Trophoblast cell (in vitro differentiated cells and primary cell): ENCODE measurements at regions not wholly inside any gene's neighbourhood (a gene's known extent, or its start where the extent isn't known, plus 50 kb on each side); places are given as distances from the start of the nearest gene placed in this dataset.

Source experiments
- DNase-seq, 2 donors: peaks; one replicate each; pipeline ENCODE4 v3.0.0-alpha.2; 2016
- H2AFZ ChIP-seq: 2 replicates; pipeline ENCODE4 v1.6.1; 2013; ENCODE audit warnings: low read length, moderate library complexity, mild to moderate bottlenecking; ENCODE audit not compliant: insufficient read depth, poor library complexity
- H2AK5ac ChIP-seq: 2 replicates; pipeline ENCODE4 v1.6.1; 2013; ENCODE audit warnings: mild to moderate bottlenecking, low read length
- H2BK120ac ChIP-seq: 2 replicates; pipeline ENCODE4 v1.6.1; 2013; ENCODE audit warnings: low read length, mild to moderate bottlenecking, moderate library complexity; ENCODE audit not compliant: insufficient read depth, poor library complexity
- H2BK12ac ChIP-seq: 2 replicates; pipeline ENCODE4 v1.6.1; 2013; ENCODE audit warnings: mild to moderate bottlenecking, low read length, moderate library complexity
- H2BK5ac ChIP-seq: 2 replicates; pipeline ENCODE4 v1.6.1; 2013; ENCODE audit warnings: low read length, low read depth, moderate library complexity, mild to moderate bottlenecking; ENCODE audit not compliant: poor library complexity
- H3K14ac ChIP-seq: 2 replicates; pipeline ENCODE4 v1.6.1; 2013; ENCODE audit warnings: mild to moderate bottlenecking, low read length
- H3K18ac ChIP-seq: 2 replicates; pipeline ENCODE4 v1.6.1; 2013; ENCODE audit warnings: mild to moderate bottlenecking, low read length
- H3K23ac ChIP-seq: 2 replicates; pipeline ENCODE4 v1.6.1; 2013; ENCODE audit warnings: low read length
- H3K27ac ChIP-seq: 2 replicates; pipeline ENCODE4 v1.5.1; 2013; ENCODE audit warnings: low read depth, mild to moderate bottlenecking, inconsistent platforms, low read length, moderate library complexity
- H3K27me3 ChIP-seq: 2 replicates; pipeline ENCODE4 v1.6.1; 2013; ENCODE audit warnings: inconsistent platforms, mild to moderate bottlenecking, low read length, moderate library complexity; ENCODE audit not compliant: insufficient read depth
- H3K36me3 ChIP-seq, 2 experiments: 1 replicate in 1 of 2; 2 replicates in 1 of 2; pipeline ENCODE4 v1.6.1; 2013; ENCODE audit warnings: low read length in 2 of 2, mild to moderate bottlenecking in 2 of 2, moderate library complexity in 1 of 2; ENCODE audit not compliant: insufficient read depth in 2 of 2, control insufficient read depth in 1 of 2
- H3K4ac ChIP-seq: 2 replicates; pipeline ENCODE4 v1.6.1; 2013; ENCODE audit warnings: low read depth, mild to moderate bottlenecking, low read length, moderate library complexity
- H3K4me1 ChIP-seq, 2 experiments: 1 replicate in 1 of 2; 2 replicates in 1 of 2; pipeline ENCODE4 v1.6.1; 2013; ENCODE audit warnings: low read length in 2 of 2, mild to moderate bottlenecking in 2 of 2, moderate library complexity in 1 of 2; ENCODE audit not compliant: insufficient read depth in 2 of 2, control insufficient read depth in 1 of 2
- H3K4me2 ChIP-seq: 2 replicates; pipeline ENCODE4 v1.6.1; 2013; ENCODE audit warnings: inconsistent platforms, mild to moderate bottlenecking, low read length, moderate library complexity
- H3K4me3 ChIP-seq: 2 replicates; pipeline ENCODE4 v1.5.1; 2013; ENCODE audit warnings: mild to moderate bottlenecking, low read depth, low read length, inconsistent platforms
- H3K79me1 ChIP-seq: one replicate; pipeline ENCODE4 v1.6.1; 2013; ENCODE audit warnings: low read length
- H3K79me2 ChIP-seq: 2 replicates; pipeline ENCODE4 v1.6.1; 2013; ENCODE audit warnings: low read length, mild to moderate bottlenecking; ENCODE audit not compliant: control insufficient read depth, insufficient read depth, poor library complexity
- H3K9ac ChIP-seq: 2 replicates; pipeline ENCODE4 v1.6.1; 2013; ENCODE audit warnings: mild to moderate bottlenecking, low read length
- H3K9me3 ChIP-seq: 2 replicates; pipeline ENCODE4 v1.6.1; 2013; ENCODE audit warnings: low read depth, mild to moderate bottlenecking, control low read depth, inconsistent platforms, low read length; ENCODE audit not compliant: insufficient read depth
- H4K12ac ChIP-seq: 2 replicates; pipeline ENCODE4 v1.6.1; 2013; ENCODE audit warnings: low read depth, mild to moderate bottlenecking, low read length, moderate library complexity
- H4K8ac ChIP-seq: 2 replicates; pipeline ENCODE4 v1.6.1; 2013; ENCODE audit warnings: low read depth, mild to moderate bottlenecking, low read length, moderate library complexity
- H4K91ac ChIP-seq: one replicate; pipeline ENCODE4 v1.6.1; 2013; ENCODE audit warnings: low read depth, mild to moderate bottlenecking, low read length, moderate library complexity
- WGBS: extraction: QIAGEN DNeasy Blood & Tissue Kit; methylation state at CpG from one replicate; pipeline ENCODE4 v1.1.7; 2013; ENCODE audit warnings: missing lambda C conversion rate; ENCODE audit not compliant: insufficient read length, insufficient coverage; ENCODE audit errors: extremely low coverage; 5-methylcytosine and 5-hydroxymethylcytosine counted together

DNA sequence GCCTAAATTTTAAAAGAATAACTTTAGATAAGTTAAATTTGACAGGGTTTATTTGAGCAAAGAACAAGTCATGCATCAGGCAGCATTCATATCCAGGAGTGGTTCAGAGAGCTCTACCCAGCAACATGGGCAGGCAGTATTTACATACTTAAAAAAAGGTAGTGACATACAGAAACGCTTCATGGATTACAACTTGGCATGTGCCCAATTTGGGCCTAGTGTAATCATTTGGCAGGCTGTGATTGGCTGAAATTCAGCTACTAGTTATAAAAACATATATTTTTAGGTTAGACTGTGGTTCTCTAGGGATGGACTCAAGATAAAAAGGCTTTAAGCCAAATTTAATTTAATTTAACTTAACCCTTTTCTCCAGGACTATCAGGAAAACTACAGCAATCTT lies 374.0 kb upstream of the ADAMTS16 start:
- Histone ChIP-seq H3K9ac (no peak overlapping the region), H2BK12ac (no peak overlapping the region), H4K12ac (no peak overlapping the region), H3K14ac (no peak overlapping the region), H3K23ac (no peak overlapping the region), H2BK5ac (no peak overlapping the region), H2AK5ac (no peak overlapping the region), H2AFZ (no peak overlapping the region), H3K79me1 (no peaks in the 10 kb centered on the region), H3K9me3 (no peaks in the 10 kb centered on the region), H3K4me3 (no peak overlapping the region), H3K27me3 (no peaks in the 10 kb centered on the region), H3K36me3 (no peaks in the 10 kb centered on the region), H4K8ac (no peak overlapping the region), H3K4me1 (no peaks in the 10 kb centered on the region), H4K91ac (no peak overlapping the region), H2BK120ac (no peak overlapping the region), H3K27ac (no peak overlapping the region), H3K18ac (no peak overlapping the region), H3K79me2 (no peaks in the 10 kb centered on the region), H3K4ac (no peak overlapping the region), H3K4me2 (no peak overlapping the region)
- DNase-seq: no peak
- WGBS: no CpG with 5 or more reads among the region's 1 CpG

- H4K91ac ChIP-seq: no peak overlapping the region
- no peak overlapping the region for H3K18ac ChIP-seq
- H3K4ac ChIP-seq: no peak overlapping the region
- H4K12ac ChIP-seq: no peak overlapping the region
- no peak overlapping the region for H2AK5ac ChIP-seq
- no peak overlapping the region for H3K9ac ChIP-seq
- H3K27me3 ChIP-seq: no peaks in the 10 kb centered on the region
- H3K27ac ChIP-seq: no peak overlapping the region
- H3K79me1 ChIP-seq: no peaks in the 10 kb centered on the region
- H3K4me2 ChIP-seq: no peak overlapping the region
- H4K8ac ChIP-seq: no peak overlapping the region
- no peak overlapping the region for H3K4me3 ChIP-seq
- no peak overlapping the region for H2BK12ac ChIP-seq
- DNase-seq: no peak
- no CpG with 5 or more reads among the region's 1 CpG for WGBS
- H2BK120ac ChIP-seq: no peak overlapping the region
- no peaks in the 10 kb centered on the region for H3K9me3 ChIP-seq
- H2BK5ac ChIP-seq: no peak overlapping the region
- H3K36me3 ChIP-seq: no peaks in the 10 kb centered on the region
- H3K23ac ChIP-seq: no peak overlapping the region
- H3K14ac ChIP-seq: no peak overlapping the region
- H3K79me2 ChIP-seq: no peaks in the 10 kb centered on the region
- H3K4me1 ChIP-seq: no peaks in the 10 kb centered on the region
- no peak overlapping the region for H2AFZ ChIP-seq
These were observed 367.5 kb upstream of the ADAMTS16 start for GRCh38 chr5:4772591-4772990.

DNA sequence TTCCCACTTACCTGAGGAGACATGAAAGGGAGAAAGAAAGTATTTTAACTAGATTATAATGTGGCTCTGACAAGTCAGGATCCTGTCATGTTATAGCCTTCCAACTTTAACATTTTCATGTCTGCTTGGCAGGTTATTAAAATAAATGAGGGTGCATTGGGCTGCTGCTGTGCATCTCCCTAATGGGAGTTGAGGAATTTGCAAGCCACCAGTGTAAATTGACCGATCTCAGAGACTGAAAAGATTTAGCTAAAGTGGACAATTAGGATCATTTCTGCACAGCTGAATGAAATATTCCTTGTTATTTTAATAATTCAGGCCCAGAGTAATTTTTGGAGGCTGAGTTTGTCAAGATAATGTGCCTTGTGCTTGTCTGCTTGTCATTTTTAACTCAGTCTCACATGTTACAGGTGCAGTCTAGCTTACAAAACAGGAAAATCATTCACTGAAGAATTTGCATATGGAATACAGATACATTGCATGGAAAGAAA lies 366.3 kb upstream of the ADAMTS16 start:
- Histone ChIP-seq H3K4me3 (no peak overlapping the region), H3K79me1 (no peaks in the 10 kb centered on the region), H2AFZ (no peak overlapping the region), H2BK120ac (no peak overlapping the region), H3K4me1 (no peaks in the 10 kb centered on the region), H3K4ac (no peak overlapping the region), H3K36me3 (no peaks in the 10 kb centered on the region), H3K14ac (no peak overlapping the region), H2BK5ac (no peak overlapping the region), H3K18ac (no peak overlapping the region), H3K23ac (no peak overlapping the region), H2AK5ac (no peak overlapping the region), H4K8ac (no peak overlapping the region), H3K4me2 (no peak overlapping the region), H3K9me3 (no peaks in the 10 kb centered on the region), H4K12ac (no peak overlapping the region), H3K27me3 (no peaks in the 10 kb centered on the region), H2BK12ac (no peak overlapping the region), H3K79me2 (no peaks in the 10 kb centered on the region), H3K9ac (no peak overlapping the region), H4K91ac (no peak overlapping the region), H3K27ac (no peak overlapping the region)
- DNase-seq: no peak
- no CpG with 5 or more reads among the region's 1 CpG for WGBS

- no peaks in the 10 kb centered on the region for H3K4me1 ChIP-seq
- no peak overlapping the region for H2BK5ac ChIP-seq
- no peak overlapping the region for H2AFZ ChIP-seq
- H3K27me3 ChIP-seq: no peaks in the 10 kb centered on the region
- H2BK12ac ChIP-seq: no peak overlapping the region
- H3K4me3 ChIP-seq: no peak overlapping the region
- H4K8ac ChIP-seq: no peak overlapping the region
- no peak overlapping the region for H3K4ac ChIP-seq
- no peak overlapping the region for H2BK120ac ChIP-seq
- WGBS: no CpG with 5 or more reads among the region's 4 CpGs
- H3K14ac ChIP-seq: no peak overlapping the region
- no peak overlapping the region for H4K91ac ChIP-seq
- H3K9ac ChIP-seq: no peak overlapping the region
- H3K27ac ChIP-seq: no peak overlapping the region
- no peak overlapping the region for H2AK5ac ChIP-seq
- no peak overlapping the region for H4K12ac ChIP-seq
- no peak overlapping the region for H3K4me2 ChIP-seq
- H3K79me2 ChIP-seq: no peaks in the 10 kb centered on the region
- no peak overlapping the region for H3K18ac ChIP-seq
- no peaks in the 10 kb centered on the region for H3K9me3 ChIP-seq
- H3K36me3 ChIP-seq: no peaks in the 10 kb centered on the region
- DNase-seq: no peak
- no peak overlapping the region for H3K23ac ChIP-seq
- no peaks in the 10 kb centered on the region for H3K79me1 ChIP-seq
These were observed 362.7 kb upstream of the ADAMTS16 start for GRCh38 chr5:4777435-4777834.
